A673 (cell line): ENCODE measurements at regions not wholly inside any gene's neighbourhood (a gene's known extent, or its start where the extent isn't known, plus 50 kb on each side); places are given as distances from the start of the nearest gene placed in this dataset.
A peak's percentile ranks its signal among the peaks of the same experiment; 100 is the strongest.

Experiments
- BruUV-seq: library from RNA; stranded (reverse); fragments of 400-500 nt; replicated peaks from 2 replicates; lab custom pipeline; 2021; lab: Mats Ljungman, UMichigan
- CTCF ChIA-PET: fragments of 300-600 bp; sonication (Branson Sonifier 250); formaldehyde crosslinking; loops from one replicate; lab custom pipeline; 2022; ENCODE audit warnings: antibody characterized with exemption; lab: Charles Lee
- POLR2A ChIA-PET: fragments of 300-600 bp; sonication (Branson Sonifier 250); formaldehyde crosslinking; loops from one replicate; lab custom pipeline; 2022; ENCODE audit warnings: antibody characterized with exemption; ENCODE audit not compliant: low non-redundant PET; lab: Charles Lee
- DNase-seq: peaks from one replicate; pipeline ENCODE4 v3.0.0-alpha.2; 2015; ENCODE audit warnings: low spot score
- H3K27ac ChIP-seq: fragments of 200-600 bp; sonication (generic); 2 replicates; pipeline ENCODE4 v1.5.1; 2016; ENCODE audit warnings: mixed run types, low read depth, mild to moderate bottlenecking, mixed read lengths, antibody characterized with exemption, low read length; ENCODE audit not compliant: poor library complexity, severe bottlenecking
- H3K27me3 ChIP-seq: fragments of 200-600 bp; sonication (generic); replicated peaks from 2 replicates; pipeline ENCODE4 v1.6.1; 2017; ENCODE audit warnings: mixed run types, low read depth, mild to moderate bottlenecking, mixed read lengths, antibody characterized with exemption, low read length; ENCODE audit not compliant: insufficient read depth, poor library complexity
- H3K36me3 ChIP-seq: fragments of 200-600 bp; sonication (generic); 2 replicates; pipeline ENCODE4 v1.6.1; 2016; ENCODE audit warnings: mixed run types, mild to moderate bottlenecking, mixed read lengths, antibody characterized with exemption, low read length; ENCODE audit not compliant: insufficient read depth, poor library complexity, severe bottlenecking
- H3K4me1 ChIP-seq: fragments of 200-600 bp; sonication (generic); 2 replicates; pipeline ENCODE4 v1.6.1; 2017; ENCODE audit warnings: mixed run types, mild to moderate bottlenecking, mixed read lengths, antibody characterized with exemption, low read length; ENCODE audit not compliant: insufficient read depth, poor library complexity, severe bottlenecking
- H3K4me3 ChIP-seq: fragments of 200-600 bp; sonication (generic); 2 replicates; pipeline ENCODE4 v1.5.1; 2016; ENCODE audit warnings: low read depth, mixed run types, mild to moderate bottlenecking, mixed read lengths, low read length; ENCODE audit not compliant: poor library complexity, severe bottlenecking
- H3K9me3 ChIP-seq: fragments of 200-600 bp; sonication (generic); 2 replicates; pipeline ENCODE4 v1.6.1; 2016; ENCODE audit warnings: mixed run types, low read depth, mild to moderate bottlenecking, mixed read lengths, antibody characterized with exemption, low read length; ENCODE audit not compliant: poor library complexity, severe bottlenecking
- CTCF ChIP-seq: fragments of 300-800, 200-600 bp; sonication (generic); conservative IDR thresholded peaks from 2 replicates; pipeline ENCODE4 v1.5.1; 2017; ENCODE audit warnings: low read depth, mild to moderate bottlenecking, antibody characterized with exemption, low read length, moderate library complexity, mixed read lengths
- EZH2 ChIP-seq: fragments of 200-600 bp; sonication (generic); IDR thresholded peaks from 2 replicates; pipeline ENCODE4 v1.6.1; 2017; ENCODE audit warnings: borderline replicate concordance, low read depth, mild to moderate bottlenecking, mixed read lengths, antibody characterized with exemption, low read length; ENCODE audit not compliant: poor library complexity, severe bottlenecking
- intact Hi-C: fragments of 100-400 bp; cut with micrococcal nuclease; formaldehyde crosslinking; loops from one replicate; pipeline ENCODE4 v1.10.0; 2022; ENCODE audit not compliant: unreplicated experiment

DNA sequence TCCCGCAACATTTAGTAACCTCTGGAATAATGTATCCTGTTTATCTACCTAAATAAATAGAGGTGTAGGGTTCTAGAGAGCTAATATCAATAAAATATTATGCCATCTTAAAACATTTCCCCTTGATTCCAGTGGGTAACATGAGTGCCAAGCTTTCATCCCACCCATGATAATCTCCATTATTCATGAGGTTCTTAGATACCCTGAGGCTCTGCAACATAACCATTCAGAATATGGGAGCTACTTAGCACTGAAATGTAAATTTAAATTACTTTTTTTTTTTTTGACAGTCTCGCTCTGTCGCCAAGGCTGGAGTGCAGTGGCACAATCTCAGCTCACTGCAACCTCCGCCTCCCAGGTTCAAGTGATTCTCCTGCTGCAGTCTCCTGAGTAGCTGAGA lies 832.7 kb downstream of the BRINP3 start:
- H3K9me3 ChIP-seq, result no peaks in the 10 kb centered on the region
- H3K27ac ChIP-seq, result no peak overlapping the region
- ChIA-PET POLR2A (no interaction called here), CTCF (no interaction called here)
- H3K36me3 ChIP-seq, result no peaks in the 10 kb centered on the region
- H3K4me1 ChIP-seq, result no peaks in the 10 kb centered on the region
- no peaks in the 10 kb centered on the region for H3K27me3 ChIP-seq
- no peak for DNase-seq
- intact Hi-C loops, result no loop called here
- TF ChIP-seq CTCF (no peak), EZH2 (no peak)
- BruUV-seq, result no TSS peak
- H3K4me3 ChIP-seq, result no peak overlapping the region

DNA sequence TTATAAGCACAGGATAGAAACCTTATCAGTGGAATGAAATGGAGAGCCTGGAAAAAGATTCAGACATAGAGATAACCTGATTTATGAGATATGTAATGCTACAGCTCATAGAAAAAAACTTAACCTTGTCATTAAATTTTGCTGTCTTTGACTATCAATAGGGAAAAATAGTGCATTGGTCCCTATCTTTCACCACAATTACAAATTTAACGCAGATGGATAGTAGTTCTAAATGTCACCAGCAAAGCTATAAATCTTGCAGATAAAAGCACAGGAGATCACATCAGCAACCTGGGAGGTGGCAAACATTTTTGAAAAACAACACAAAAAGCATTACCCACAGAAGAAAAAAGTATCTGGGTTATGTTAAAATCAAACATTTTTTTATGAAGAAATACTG lies 831.6 kb downstream of the BRINP3 start:
- H3K4me1 ChIP-seq, result no peaks in the 10 kb centered on the region
- no peak overlapping the region for H3K27ac ChIP-seq
- DNase-seq, result no peak
- ChIA-PET CTCF (no interaction called here), POLR2A (no interaction called here)
- H3K4me3 ChIP-seq, result no peak overlapping the region
- BruUV-seq, result no TSS peak
- no peaks in the 10 kb centered on the region for H3K27me3 ChIP-seq
- intact Hi-C loops, result no loop called here
- no peaks in the 10 kb centered on the region for H3K9me3 ChIP-seq
- H3K36me3 ChIP-seq, result no peaks in the 10 kb centered on the region
- TF ChIP-seq EZH2 (no peak), CTCF (no peak)

DNA sequence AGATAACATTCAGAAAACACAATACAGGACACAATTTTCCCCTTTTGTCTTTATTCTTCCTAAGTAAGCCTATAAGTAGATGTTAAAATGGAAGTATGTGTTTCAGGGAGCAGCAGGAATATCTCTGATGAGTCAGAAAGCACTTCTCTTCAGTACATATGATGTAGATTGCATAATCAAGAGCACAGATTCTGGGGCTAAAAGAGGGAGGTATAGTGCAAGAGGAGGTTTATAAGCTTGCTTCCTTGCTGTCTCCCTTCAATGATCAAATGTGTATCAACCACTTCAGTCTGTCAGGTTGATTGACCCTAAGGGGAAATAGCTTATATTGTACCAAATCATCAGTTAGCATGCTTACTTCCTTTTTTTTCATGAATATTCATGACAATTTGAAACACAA lies 822.8 kb downstream of the BRINP3 start:
- intact Hi-C loops, result loop anchor here (5.0 kb wide), 1 partner anchor 223 kb away; no protein-coding TSS in a partner anchor
- peaks cover 23% of the 10 kb centered on the region for H3K4me1 ChIP-seq
- no peaks in the 10 kb centered on the region for H3K27me3 ChIP-seq
- no peaks in the 10 kb centered on the region for H3K9me3 ChIP-seq
- H3K36me3 ChIP-seq, result no peaks in the 10 kb centered on the region
- ChIA-PET CTCF (no interaction called here), POLR2A (no interaction called here)
- TF ChIP-seq CTCF (no peak), EZH2 (no peak)
- BruUV-seq, result no TSS peak
- no peak overlapping the region for H3K4me3 ChIP-seq
- peak; percentile 83 for DNase-seq
- H3K27ac ChIP-seq, result no peak overlapping the region
